8988T (cell line): ENCODE measurements at regions not wholly inside any gene's neighbourhood (a gene's known extent, or its start where the extent isn't known, plus 50 kb on each side); places are given as distances from the start of the nearest gene placed in this dataset.
"Not testable (repeated sequence)": the region's sequence is repeated elsewhere in the genome, so short reads cannot be mapped to it uniquely, and the experiment has no call there.

Source experiments
- DNase-seq: peaks from one replicate; pipeline ENCODE4 v3.0.0; 2011

DNA sequence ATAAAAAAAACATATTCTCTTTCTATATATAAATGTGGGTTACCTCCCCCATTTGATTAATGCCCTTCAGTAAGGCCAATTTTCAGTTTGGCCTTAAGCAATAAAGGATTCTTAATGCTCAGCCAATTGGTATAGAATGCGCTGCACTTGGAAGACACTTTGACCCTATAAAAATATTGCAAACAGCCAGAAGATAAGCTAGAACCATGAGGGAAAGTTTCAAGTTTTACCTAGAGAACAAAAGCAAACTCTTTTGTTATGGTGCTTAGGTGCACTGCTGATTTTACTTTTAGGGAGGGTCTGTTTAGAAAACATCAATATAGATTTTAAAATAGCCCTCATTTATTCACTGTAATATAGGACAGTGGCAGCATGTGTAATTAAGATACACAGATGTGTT, 251.6 kb upstream of the SLC16A7 start:
- DNase-seq = no peak

DNA sequence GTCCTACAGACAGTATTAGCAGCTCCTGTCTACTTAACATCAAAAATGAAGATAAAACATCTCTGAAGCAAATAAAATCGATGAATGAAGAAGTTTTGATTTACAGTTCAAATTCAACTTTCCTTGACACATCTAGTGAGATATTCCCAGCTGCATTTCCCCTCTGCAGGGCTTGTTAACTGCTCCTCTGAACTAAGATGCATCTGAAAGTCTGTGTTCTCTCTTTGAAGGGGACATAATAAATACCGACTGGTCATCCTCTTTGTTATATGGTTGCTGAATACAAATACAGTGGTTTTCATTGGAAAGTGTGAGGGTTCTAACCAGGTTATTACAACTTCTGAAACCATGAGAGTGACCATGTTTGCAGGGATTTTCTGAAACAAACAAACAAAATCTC, 266.4 kb upstream of the SLC16A7 start:
- no peak for DNase-seq

DNA sequence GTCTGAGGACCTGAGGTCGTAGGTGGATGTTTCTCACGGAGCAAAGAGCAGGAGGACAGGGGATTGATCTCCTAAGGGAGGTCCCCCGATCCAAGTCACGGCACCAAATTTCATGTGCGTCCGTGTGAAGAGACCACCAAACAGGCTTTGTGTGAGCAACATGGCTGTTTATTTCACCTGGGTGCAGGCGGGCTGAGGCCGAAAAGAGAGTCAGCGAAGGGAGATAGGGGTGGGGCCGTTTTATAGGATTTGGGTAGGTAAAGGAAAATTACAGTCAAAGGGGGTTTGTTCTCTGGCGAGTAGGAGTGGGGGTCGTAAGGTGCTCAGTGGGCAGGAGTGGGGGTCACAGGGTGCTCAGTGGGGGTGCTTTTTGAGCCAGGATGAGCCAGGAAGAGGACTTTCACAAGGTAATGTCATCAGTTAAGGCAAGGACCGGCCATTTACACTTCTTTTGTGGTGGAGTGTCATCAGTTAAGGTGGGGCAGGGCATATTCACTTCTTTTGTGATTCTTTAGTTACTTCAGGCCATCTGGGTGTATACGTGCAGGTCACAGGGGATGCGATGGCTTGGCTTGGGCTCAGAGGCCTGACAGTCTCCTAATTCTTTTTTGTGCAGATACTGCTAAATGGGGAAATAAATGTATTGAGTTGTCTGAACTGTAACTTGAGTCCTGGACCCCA, 267.3 kb upstream of the SLC16A7 start:
- not testable (repeated sequence) for DNase-seq

DNA sequence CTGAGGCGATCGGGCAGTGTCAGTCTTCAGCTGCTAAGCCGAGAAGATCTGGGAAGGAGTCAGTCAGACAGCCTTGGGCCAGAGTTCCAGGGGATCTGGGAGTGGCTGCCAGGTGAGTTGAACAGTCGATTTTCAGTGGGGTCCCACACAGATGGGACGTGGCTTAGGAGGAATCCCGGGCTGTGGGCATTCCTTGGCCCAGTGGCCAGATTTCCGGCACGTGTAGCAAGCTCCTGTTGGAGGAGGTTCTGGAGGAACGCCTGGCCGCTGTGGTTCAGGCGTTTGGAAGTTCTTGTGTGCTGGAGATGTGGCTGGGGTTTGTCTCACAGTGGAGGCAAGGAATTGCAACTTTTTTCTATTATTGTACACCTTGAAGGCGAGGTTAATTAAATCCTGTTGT, 269.4 kb upstream of the SLC16A7 start:
- not testable (repeated sequence) for DNase-seq

DNA sequence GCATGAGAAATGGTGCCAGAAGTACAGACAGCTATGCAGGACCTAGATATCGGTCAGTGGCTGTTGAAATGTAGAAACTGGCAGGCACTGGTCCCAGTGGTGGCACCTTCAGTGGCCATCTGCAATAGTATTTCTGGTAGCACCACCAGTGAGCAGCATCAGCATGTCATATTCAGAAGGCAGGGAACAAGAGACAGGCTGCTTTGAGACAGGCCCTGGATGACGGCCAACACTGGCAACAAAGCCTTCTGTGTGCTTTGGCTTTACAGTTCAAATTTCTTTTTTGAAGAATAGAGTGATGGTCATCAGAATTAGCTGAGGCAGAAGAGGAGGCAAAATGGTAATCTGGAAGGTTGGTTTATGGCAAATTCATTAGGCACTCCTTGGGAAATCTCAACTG, 273.4 kb upstream of the SLC16A7 start:
- no peak for DNase-seq

DNA sequence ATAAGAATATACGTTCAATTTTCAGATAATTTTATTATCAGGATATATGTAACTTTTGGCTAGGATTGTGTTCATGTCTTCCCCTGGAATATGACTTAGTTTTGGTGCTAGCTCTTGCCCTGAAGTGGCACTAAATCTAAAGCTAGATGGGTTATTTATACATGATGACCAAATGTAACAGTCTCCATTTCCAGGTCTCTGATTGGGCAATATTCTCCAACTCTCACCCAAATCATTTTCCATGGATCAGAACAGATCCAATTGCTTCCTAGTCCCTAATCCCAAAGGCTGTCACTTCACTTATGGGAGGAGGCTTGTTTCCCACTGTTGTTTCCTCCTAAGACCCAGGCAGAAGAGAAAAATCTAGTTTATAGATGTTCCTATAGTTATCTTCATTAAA, 274.6 kb upstream of the SLC16A7 start:
- no peak for DNase-seq

DNA sequence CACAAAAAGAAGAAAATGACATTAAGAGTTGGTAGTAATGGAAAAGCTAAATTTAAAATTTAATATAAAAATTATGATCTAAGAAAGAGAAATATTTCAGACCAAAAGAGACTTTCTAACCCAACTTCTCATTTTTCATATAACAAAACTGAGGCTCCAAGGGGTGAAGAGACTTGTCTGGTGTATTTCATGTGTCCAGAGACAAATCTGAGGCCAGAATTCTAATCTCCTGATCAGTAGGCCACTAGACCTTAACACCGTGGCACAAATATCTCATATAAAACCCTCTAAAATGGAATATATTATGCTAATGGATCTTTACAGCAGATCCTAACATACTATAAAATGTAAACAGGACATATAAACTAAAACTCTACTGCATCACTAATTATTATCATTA, 275.7 kb upstream of the SLC16A7 start:
- no peak for DNase-seq

DNA sequence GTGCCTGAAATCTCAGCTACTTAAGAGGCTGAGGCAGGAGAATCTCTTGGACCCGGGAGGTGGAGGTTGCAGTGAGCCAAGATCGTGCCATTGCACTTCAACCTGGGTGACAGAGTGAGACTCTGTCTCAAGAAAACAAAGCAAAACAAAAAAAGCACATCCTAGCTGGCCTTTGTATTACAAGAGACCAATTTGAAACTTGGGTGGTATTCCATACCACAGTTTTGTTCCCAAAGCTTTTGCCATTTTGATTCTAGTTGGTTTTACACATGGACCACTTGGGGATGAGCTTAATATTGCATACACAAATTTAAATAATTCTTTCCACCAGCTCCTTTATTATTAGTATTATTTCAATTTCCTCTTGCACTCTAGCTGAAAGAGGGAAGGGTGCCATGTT, 276.9 kb upstream of the SLC16A7 start:
- no peak for DNase-seq

DNA sequence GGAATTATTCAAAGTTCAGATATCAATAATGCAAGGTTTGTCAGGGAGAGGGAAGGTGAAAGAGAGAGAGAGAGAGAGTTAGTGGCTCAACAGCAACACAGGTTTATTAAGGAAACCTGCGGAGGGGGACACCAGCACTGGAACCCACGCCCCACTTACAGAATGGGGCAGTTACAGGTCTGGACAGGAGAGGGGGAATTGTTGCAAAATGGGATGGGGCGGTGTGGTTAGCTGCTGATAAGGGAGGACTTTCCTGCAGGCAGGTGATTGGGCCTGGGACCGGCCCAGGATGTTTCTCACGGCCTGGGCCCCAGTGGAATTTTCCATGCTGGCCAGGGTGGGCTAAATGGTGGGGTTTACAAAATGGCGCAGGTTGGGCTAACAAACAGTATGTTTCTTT, 278.2 kb upstream of the SLC16A7 start:
- DNase-seq = no peak

DNA sequence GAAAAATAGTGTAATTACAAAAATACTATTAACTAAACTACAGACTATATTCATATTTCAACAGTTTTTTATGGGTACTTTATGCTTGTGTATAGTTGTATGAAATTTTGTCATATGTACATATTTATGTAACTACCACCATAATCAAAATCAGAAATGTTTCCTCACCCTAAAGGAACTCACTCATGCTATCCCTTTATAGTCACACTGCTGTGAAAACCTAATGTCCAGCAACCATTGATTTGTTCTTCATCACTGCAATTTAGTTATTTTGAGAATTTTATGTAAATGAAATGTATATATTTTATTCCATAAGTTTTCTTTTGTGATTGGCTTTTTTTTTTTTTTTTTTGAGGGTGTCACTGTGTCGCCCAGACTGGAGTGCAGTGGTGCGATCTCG, 278.9 kb upstream of the SLC16A7 start:
- no peak for DNase-seq

DNA sequence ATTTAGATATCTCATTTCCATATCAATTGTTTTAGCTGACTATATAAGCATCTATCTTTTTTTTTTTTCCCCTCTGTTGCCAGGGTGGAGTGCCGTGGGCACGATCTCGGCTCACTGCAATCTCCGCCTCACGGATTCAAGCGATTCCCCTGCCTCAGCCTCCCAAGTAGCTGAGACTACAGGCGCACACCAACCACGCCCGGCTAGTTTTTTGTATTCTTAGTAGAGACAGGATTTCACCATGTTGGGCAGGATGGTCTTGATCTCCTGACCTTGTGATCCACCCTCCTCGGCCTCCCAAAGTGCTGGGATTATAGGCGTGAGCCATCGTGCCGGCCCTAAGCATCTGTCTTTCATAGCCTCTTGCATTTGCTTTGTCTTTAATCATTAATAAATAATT, 279.5 kb upstream of the SLC16A7 start:
- DNase-seq = not testable (repeated sequence)

DNA sequence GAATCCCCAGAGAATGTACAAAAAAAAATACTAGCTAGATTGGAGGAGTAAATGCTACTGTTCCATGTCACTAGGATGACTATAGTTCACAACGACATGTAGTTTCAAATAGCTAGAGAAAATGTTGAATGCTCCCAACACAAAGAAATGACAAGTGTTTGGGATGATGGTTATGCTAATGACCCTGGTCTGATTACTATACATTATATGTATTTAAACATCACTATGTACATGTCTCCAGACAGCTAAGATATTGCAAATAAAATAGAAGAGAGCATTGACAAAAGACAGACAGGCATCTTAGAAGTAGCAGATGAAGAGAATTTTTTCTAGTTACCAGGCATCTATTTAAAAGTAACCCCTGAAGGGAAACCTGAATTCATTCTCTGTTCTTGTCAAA, 281.6 kb upstream of the SLC16A7 start:
- no peak for DNase-seq

DNA sequence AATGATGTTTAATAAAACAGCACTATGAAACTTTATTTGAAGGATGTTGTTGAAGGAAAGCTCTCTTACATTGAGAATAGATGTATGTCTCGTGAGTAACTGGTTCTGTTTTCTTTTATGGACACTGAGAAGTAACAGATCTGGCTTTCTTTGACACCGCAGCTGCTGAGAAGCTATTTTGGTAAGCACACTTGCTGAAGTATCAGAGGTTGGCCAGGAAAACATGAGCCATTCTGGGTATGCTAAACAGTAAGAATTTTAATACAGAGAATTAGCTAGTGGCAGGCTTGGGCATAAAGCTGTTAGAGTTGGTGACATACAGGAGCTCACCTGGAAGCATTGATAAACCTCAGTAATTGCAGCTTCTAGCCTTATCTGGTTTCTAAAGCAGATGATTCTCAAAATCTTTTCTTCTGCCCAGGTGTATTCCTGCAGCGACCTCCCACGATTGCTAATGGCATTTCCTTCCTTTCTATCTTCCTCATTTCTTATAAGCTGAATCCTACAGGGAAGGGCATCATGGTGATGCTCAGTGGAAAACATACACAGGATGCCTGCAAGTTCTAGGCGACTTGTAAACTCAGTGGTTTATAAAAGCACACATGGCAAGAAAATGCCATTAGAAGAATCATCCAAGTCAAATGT, 291.6 kb upstream of the SLC16A7 start:
- no peak for DNase-seq

DNA sequence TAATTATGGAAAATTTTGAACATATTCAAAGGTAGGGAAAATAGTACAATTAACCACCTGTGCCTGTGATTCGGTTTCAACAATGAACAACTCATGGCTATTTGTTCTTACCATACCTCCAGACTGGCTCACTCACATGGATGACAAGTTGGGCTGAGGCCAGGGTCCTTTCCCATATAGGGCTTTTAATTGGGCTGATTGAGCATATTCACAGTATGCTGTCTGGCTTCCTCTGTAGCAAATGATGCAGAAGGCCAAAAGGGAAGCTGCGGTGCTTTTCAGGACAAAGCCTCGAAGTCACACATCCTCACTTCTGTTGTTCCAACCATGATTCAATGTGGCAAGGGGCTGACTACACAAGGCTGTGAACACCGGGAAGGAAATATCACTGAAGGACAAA, 297.5 kb upstream of the SLC16A7 start:
- DNase-seq = no peak

DNA sequence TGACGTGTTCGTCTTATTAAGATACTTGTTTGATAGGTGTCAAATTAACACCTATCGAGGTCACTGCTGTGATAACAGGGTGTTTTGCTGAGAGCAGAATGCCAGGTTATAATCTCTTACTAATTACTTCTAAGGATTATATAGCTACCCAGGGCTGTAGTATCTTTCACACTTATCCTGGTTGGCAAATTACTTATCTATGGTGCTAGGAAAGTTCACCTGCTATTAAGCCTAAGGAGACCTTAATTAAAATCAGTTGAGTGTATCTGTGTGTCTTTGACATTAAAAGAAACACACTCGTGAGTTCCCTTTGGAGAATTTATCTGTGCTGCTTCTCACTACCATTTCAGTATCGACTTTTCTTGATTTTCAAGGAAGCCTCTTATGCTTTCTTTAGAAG, 301.6 kb upstream of the SLC16A7 start:
- DNase-seq = no peak

DNA sequence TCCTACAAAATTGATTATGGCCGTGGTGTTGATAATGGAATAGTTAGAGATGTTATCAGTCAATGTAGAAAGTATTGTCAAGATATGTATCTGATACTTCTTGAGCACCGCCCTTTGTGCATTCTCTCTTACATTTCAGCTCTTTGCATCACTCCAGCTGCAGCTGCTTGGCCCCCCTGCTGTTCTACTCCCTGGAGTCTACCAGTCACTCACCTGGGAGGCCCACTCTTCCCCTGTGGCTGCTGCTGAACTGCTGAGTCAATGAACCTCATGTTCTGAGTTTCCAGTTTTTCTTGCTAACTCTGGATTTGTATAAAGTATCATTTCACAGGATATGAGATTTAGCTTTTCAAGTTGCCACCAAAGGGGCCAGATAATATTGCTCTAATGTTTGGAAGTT, 312.8 kb upstream of the SLC16A7 start:
- no peak for DNase-seq

DNA sequence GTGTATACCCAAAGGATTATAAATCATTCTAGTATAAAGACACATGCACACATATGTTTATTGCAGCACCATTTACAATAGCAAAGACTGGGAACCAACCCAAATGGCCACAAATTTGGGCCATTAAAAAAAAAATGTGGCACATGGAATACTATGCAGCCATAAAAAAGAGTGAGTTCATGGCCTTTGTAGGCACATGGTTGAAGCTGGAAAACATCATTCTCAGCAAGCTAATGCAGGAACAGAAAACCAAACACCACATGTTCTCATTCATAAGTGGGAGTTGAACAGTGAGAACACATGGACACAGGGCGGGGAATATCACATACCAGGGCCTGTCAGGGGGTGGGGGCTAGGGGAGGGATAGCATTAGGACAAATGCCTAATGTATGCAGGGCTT, 322.3 kb upstream of the SLC16A7 start:
- not testable (repeated sequence) for DNase-seq

DNA sequence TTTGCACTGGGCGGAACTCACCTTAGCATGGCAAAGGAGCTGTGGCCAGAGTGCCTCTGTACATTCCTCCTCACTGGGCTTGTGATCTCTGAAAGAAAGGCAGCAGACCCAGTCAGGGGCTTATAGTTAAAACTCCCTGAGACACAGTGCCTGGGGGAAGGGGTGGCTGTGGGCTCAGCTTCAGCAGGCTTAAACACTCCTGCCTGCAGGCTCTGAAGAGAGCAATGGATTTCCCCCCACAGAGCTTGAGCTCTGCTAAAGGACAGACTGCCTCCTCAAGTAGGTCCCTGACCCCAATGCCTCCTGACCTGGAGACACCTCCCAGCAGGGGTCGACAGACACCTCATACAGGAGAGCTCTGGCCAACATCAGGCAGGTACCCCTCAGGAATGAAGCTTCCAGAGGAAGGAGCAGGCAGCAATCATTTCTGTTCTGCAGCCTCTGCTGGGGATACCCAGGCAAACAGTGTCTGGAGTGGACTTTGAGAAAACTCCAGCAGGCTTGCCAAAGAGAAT, 327.5 kb upstream of the SLC16A7 start:
- DNase-seq = no peak

DNA sequence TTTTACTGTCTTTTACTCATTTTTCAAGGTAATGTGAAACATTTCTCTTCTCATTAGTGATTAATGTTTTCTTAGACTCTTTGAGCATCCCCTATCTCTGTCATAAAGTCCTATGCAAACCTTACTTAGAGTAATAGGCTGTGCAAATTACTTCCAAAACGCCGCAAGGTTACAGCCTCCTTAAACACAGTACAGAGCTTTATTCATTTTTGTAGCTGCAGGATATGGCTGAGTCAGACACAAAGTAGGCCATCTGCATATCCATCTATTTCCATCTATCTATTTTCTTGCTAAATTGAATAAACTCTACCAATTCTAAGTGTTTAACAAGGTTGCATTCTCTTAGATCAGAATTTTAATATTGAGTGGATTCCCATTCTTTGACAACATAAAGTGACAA, 335.6 kb upstream of the SLC16A7 start:
- no peak for DNase-seq

DNA sequence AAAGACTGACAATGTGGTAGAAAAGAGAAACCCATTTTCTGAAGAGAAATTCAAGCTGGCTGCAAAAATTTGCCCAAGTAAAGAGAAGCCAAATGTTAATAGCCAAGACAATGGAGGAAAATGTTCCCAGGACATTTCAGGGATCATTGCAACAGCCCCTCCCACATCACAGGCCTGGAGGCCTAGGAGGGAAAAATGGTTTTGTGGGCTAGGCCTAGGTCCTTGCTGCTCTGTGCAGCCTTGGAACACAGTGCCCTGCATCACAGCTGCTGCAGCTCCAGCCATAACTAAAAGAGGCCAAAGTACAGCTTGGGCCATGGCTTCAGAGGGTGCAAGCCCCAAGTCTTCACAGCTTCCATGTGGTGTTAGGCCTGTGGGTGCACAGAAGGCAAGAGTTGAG, 332.4 kb upstream of the LRIG3 start:
- DNase-seq = no peak

DNA sequence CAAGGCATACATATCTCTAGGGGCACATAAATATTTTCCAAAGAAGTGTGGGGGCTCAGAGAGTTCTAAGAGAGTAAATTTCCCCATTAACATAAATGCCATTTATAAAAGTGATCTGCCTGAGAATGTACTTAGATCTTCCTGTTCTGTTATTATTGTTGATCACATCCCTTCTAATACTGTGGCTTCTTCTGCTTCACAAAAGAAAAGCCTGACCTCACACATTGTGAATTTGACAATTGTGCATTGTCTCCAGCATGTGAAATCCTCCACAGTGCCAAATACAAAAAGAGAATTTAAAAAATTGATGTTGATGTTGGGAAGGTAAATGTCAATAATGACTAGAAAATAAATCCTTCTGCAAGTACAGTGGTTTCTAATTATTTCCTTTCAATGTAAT, 330.5 kb upstream of the LRIG3 start:
- no peak for DNase-seq

DNA sequence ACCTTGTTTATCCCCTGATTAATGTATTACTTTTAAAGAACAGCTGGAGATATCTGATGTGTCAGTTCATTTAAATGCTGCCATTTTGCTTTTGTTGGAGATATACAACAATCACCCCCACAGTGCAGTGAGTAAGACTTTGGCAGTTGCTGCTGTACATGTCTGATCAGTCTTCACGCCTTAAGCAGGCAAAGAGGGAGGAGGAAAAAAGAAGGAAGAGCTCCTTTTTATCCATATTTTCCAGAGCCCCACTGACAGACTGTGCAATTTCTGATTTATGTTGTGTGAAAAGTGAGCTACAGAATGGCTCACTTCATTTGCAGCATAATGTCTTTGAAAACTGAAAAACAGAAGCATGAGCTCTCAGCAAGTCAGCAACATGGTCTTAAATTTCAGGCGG, 319.7 kb upstream of the LRIG3 start:
- no peak for DNase-seq

DNA sequence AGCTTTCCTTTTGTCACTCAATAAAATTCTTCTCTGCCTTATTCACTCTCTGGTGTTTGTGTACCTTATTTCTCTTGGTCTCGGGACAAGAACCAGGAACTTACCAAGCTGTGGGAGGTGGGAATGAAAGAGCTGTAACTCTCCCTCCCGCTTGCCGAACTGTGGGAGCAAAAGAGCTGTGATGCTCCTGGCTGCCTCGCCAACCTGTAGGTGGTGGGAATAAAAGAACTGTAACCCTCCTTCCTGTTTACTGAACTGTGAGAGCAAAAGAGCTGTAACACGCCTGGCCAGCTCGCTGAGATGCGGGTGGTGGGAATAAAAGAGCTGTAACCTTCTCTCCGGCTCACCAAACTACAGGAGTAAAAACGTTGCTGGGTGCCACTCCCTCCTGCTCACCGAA, 314.1 kb upstream of the LRIG3 start:
- DNase-seq = no peak

DNA sequence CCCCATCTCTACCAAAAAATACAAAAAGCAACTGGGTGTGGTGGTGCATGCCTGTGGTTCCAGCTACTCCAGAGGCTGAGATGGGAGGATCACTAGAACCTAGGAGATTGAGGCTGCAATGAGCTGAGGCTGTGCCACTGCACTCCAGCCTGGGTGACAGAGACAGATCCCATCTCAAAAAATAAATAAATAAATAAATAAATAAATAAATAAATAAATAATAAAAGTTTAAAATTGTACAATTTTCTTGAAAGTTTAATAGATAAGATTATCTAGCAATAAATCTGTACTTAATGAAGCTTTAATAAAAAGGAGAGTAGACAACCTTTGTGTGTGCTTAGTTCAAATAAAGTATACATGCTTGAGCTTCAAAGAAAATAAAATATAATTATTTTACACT, 310.0 kb upstream of the LRIG3 start:
- DNase-seq = no peak

DNA sequence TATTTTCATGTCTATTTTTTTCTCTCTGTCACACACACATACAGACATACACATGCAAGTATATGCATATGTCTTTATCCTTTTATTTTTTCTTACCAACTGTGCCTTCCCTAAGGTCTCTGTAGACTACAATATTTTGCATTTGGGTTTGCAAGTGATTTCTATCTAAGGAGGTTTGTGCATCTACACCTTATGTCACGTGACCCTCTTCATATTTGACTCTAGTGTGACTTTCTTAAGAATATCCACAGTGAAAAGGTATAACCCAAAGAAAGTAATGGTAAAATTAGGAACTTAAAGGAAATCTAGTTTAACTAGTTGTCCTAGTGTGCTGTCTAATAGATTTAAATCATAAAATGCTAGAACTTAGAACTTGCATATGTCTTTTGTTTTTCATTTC, 298.8 kb upstream of the LRIG3 start:
- no peak for DNase-seq
